ENCODE measurements at regions not wholly inside any gene's neighbourhood (a gene's known extent, or its start where the extent isn't known, plus 50 kb on each side); places are given as distances from the start of the nearest gene placed in this dataset.

DNA sequence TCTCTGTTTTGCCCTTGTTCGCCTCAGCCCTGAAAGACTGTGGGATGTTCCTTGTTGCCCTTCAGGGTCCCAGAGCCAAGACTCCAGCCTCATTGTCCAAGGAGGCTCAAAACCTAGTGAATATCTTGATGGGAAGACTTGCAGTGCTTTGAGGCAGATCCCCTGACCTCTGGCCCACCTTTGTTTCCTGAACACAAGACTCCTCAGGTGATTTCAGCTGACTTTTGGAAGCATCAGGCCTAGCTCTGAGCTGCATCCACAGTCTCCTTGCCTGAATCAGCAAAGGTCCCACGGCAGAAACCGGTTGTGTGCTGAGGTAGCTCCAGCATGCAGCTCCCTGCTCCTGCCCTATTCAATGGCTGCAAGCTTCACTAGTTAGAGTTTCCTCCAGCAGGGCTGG lies 159.3 kb upstream of the B3GAT1 start:
- TF ChIP-seq EP300 (IDR thresholded peaks at IDR 0.05), result no peak
- TF ChIP-seq, protein P1, sequence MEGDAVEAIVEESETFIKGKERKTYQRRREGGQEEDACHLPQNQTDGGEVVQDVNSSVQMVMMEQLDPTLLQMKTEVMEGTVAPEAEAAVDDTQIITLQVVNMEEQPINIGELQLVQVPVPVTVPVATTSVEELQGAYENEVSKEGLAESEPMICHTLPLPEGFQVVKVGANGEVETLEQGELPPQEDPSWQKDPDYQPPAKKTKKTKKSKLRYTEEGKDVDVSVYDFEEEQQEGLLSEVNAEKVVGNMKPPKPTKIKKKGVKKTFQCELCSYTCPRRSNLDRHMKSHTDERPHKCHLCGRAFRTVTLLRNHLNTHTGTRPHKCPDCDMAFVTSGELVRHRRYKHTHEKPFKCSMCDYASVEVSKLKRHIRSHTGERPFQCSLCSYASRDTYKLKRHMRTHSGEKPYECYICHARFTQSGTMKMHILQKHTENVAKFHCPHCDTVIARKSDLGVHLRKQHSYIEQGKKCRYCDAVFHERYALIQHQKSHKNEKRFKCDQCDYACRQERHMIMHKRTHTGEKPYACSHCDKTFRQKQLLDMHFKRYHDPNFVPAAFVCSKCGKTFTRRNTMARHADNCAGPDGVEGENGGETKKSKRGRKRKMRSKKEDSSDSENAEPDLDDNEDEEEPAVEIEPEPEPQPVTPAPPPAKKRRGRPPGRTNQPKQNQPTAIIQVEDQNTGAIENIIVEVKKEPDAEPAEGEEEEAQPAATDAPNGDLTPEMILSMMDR (IDR thresholded peaks at IDR 0.05), result no peak
- no peak for TF ChIP-seq POLR2AphosphoS5 (IDR thresholded peaks at IDR 0.05)
- no peak for TF ChIP-seq POLR2A (IDR thresholded peaks at IDR 0.05; ENCODE audit: low read depth)
- Histone ChIP-seq H3K4me1 (no peaks in the 10 kb centered on the region), H3K9me3 (no peaks in the 10 kb centered on the region), H3K27ac (replicated peaks in 1 of 4) (no peak overlapping the region), H3K27me3 (peaks cover 0 to 5% (median 0%) of the 10 kb centered on the region in 4 donors), H3K4me3 (no peak overlapping the region), H3K36me3 (no peaks in the 10 kb centered on the region)
- DNase-seq (ENCODE audit: extremely low spot score), result peak; percentile 84
- 95% methylated on average over 1 of the region's 3 CpGs for WGBS
- intact Hi-C loops (cut with DNase I), result no loop called here

DNA sequence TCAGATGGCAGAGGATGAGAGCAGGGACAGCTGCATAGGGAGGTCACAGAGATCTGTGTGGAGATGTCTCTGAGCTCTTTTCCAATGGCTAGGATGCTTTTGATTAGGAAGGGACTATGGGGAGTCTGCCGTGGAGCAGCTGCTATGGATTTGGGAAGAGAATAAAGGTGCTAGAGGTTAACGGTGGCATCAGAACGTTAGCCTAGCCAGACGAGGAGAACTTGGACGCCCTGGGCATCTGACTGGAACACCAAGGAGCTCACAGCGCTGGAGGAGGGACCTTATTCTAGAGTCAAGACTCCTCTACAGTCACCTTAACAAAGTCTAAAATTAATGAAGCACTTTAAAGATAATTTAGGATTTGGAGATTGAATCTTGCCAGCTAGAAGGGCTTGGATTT lies 157.2 kb upstream of the B3GAT1 start:
- H3K9me3 ChIP-seq, result no peaks in the 10 kb centered on the region
- H3K27ac ChIP-seq (replicated peaks in 1 of 4), result no peak overlapping the region
- H3K36me3 ChIP-seq, result no peaks in the 10 kb centered on the region
- intact Hi-C loops (cut with DNase I), result no loop called here
- H3K4me3 ChIP-seq, result no peak overlapping the region
- DNase-seq (ENCODE audit: extremely low spot score), result peak; percentile 39
- WGBS, result 60% methylated on average over 6 of the region's 6 CpGs
- TF ChIP-seq POLR2AphosphoS5 (IDR thresholded peaks at IDR 0.05), result no peak
- no peak for TF ChIP-seq EP300 (IDR thresholded peaks at IDR 0.05)
- TF ChIP-seq POLR2A (IDR thresholded peaks at IDR 0.05; ENCODE audit: low read depth), result no peak
- TF ChIP-seq, protein P1 (IDR thresholded peaks at IDR 0.05), result no peak
- no peaks in the 10 kb centered on the region for H3K4me1 ChIP-seq
- H3K27me3 ChIP-seq, result peaks cover 0 to 5% (median 0%) of the 10 kb centered on the region in 4 donors

GRCh38 chr11:134566311-134566710 lies 154.3 kb upstream of the B3GAT1 start:
- H3K4me3 ChIP-seq, result no peak overlapping the region
- WGBS, result 66% methylated on average over 4 of the region's 4 CpGs
- DNase-seq (ENCODE audit: extremely low spot score), result peak; percentile 57
- intact Hi-C loops (cut with DNase I), result no loop called here
- no peaks in the 10 kb centered on the region for H3K4me1 ChIP-seq
- no peak overlapping the region for H3K27ac ChIP-seq (replicated peaks in 1 of 4)
- TF ChIP-seq, protein P1 (IDR thresholded peaks at IDR 0.05), result no peak
- TF ChIP-seq EP300 (IDR thresholded peaks at IDR 0.05), result no peak
- no peak for TF ChIP-seq POLR2A (IDR thresholded peaks at IDR 0.05; ENCODE audit: low read depth)
- TF ChIP-seq POLR2AphosphoS5 (IDR thresholded peaks at IDR 0.05), result no peak
- H3K27me3 ChIP-seq, result peaks cover 0 to 13% (median 0%) of the 10 kb centered on the region in 4 donors
- H3K9me3 ChIP-seq, result no peaks in the 10 kb centered on the region
- no peaks in the 10 kb centered on the region for H3K36me3 ChIP-seq

- TF ChIP-seq, protein P1 (IDR thresholded peaks at IDR 0.05), result no peak
- TF ChIP-seq POLR2A (IDR thresholded peaks at IDR 0.05; ENCODE audit: low read depth) (no peak), POLR2AphosphoS5 (IDR thresholded peaks at IDR 0.05) (no peak), EP300 (IDR thresholded peaks at IDR 0.05) (no peak)
- H3K4me3 ChIP-seq, result no peak overlapping the region
- no peaks in the 10 kb centered on the region for H3K9me3 ChIP-seq
- H3K27me3 ChIP-seq, result peaks cover 0 to 13% (median 0%) of the 10 kb centered on the region in 4 donors
- intact Hi-C loops (cut with DNase I), result no loop called here
- no peaks in the 10 kb centered on the region for H3K36me3 ChIP-seq
- DNase-seq (ENCODE audit: extremely low spot score), result peak; percentile 87
- H3K27ac ChIP-seq (replicated peaks in 1 of 4), result no peak overlapping the region
- no peaks in the 10 kb centered on the region for H3K4me1 ChIP-seq
- 72% methylated on average over 12 of the region's 12 CpGs for WGBS
These were observed 153.4 kb upstream of the B3GAT1 start for GRCh38 chr11:134565343-134565891.

Measured in esophagus muscularis mucosa (tissue), 4 donors.